ENCODE measurements at regions not wholly inside any gene's neighbourhood (a gene's known extent, or its start where the extent isn't known, plus 50 kb on each side); places are given as distances from the start of the nearest gene placed in this dataset.

- H3K27ac ChIP-seq (replicated peaks), result no peak overlapping the region
- TF ChIP-seq SPI1 (IDR thresholded peaks at IDR 0.05; ENCODE audit: borderline replicate concordance, low read depth) (no peak), GABPA (IDR thresholded peaks at IDR 0.05; ENCODE audit: low read depth) (no peak), POLR2AphosphoS5 (IDR thresholded peaks at IDR 0.05; ENCODE audit: low read depth) (no peak)
- no peaks in the 10 kb centered on the region for H3K27me3 ChIP-seq (ENCODE audit: insufficient read depth, poor library complexity, severe bottlenecking)
- H3K4me3 ChIP-seq (replicated peaks; ENCODE audit: insufficient read depth, low read length), result no peak overlapping the region
- DNase-seq (ENCODE audit: low read depth in 1 of 2, low spot score in 1 of 2), result no peak
These were observed 470.7 kb upstream of the GRIN3A start for GRCh38 chr9:102209176-102209575.

GRCh38 chr9:102206432-102206831 lies 468.0 kb upstream of the GRIN3A start:
- TF ChIP-seq POLR2AphosphoS5 (IDR thresholded peaks at IDR 0.05; ENCODE audit: low read depth) (no peak), REST (IDR thresholded peaks at IDR 0.05; ENCODE audit: insufficient replicate concordance, low read depth) (no peak), GABPA (IDR thresholded peaks at IDR 0.05; ENCODE audit: low read depth) (no peak), CTCF (IDR thresholded peaks at IDR 0.05; ENCODE audit: insufficient read depth, low read length) (no peak), SPI1 (IDR thresholded peaks at IDR 0.05; ENCODE audit: borderline replicate concordance, low read depth) (no peak)
- DNase-seq (ENCODE audit: low read depth in 1 of 2, low spot score in 1 of 2), result no peak
- Histone ChIP-seq H3K27me3 (ENCODE audit: insufficient read depth, poor library complexity, severe bottlenecking) (no peaks in the 10 kb centered on the region), H3K27ac (replicated peaks) (no peak overlapping the region), H3K4me3 (replicated peaks; ENCODE audit: insufficient read depth, low read length) (no peak overlapping the region)

- Histone ChIP-seq H3K27me3 (ENCODE audit: insufficient read depth, poor library complexity, severe bottlenecking) (no peaks in the 10 kb centered on the region), H3K27ac (replicated peaks) (no peak overlapping the region), H3K4me3 (replicated peaks; ENCODE audit: insufficient read depth, low read length) (no peak overlapping the region)
- no peak for TF ChIP-seq POLR2AphosphoS5 (IDR thresholded peaks at IDR 0.05; ENCODE audit: low read depth)
- TF ChIP-seq SPI1 (IDR thresholded peaks at IDR 0.05; ENCODE audit: borderline replicate concordance, low read depth), result no peak
- TF ChIP-seq GABPA (IDR thresholded peaks at IDR 0.05; ENCODE audit: low read depth), result no peak
- TF ChIP-seq REST (IDR thresholded peaks at IDR 0.05; ENCODE audit: insufficient replicate concordance, low read depth), result no peak
- TF ChIP-seq CTCF (IDR thresholded peaks at IDR 0.05; ENCODE audit: insufficient read depth, low read length), result no peak
- no peak for DNase-seq (ENCODE audit: low read depth in 1 of 2, low spot score in 1 of 2)
These were observed 466.8 kb upstream of the GRIN3A start for GRCh38 chr9:102205251-102205650.

- no peak for DNase-seq (ENCODE audit: low read depth in 1 of 2, low spot score in 1 of 2)
- TF ChIP-seq CTCF (IDR thresholded peaks at IDR 0.05; ENCODE audit: insufficient read depth, low read length) (no peak), REST (IDR thresholded peaks at IDR 0.05; ENCODE audit: insufficient replicate concordance, low read depth) (no peak), GABPA (IDR thresholded peaks at IDR 0.05; ENCODE audit: low read depth) (no peak), POLR2AphosphoS5 (IDR thresholded peaks at IDR 0.05; ENCODE audit: low read depth) (no peak), SPI1 (IDR thresholded peaks at IDR 0.05; ENCODE audit: borderline replicate concordance, low read depth) (no peak)
These were observed 463.7 kb upstream of the GRIN3A start for GRCh38 chr9:102202126-102202525.

More at GRCh38 chr9:102202126-102202525, 463.7 kb upstream of the GRIN3A start:
- Histone ChIP-seq H3K27ac (replicated peaks) (no peak overlapping the region), H3K27me3 (ENCODE audit: insufficient read depth, poor library complexity, severe bottlenecking) (no peaks in the 10 kb centered on the region), H3K4me3 (replicated peaks; ENCODE audit: insufficient read depth, low read length) (no peak overlapping the region)
